GM18868 (cell line): ENCODE measurements at regions not wholly inside any gene's neighbourhood (a gene's known extent, or its start where the extent isn't known, plus 50 kb on each side); places are given as distances from the start of the nearest gene placed in this dataset.
"Not testable (repeated sequence)": the region's sequence is repeated elsewhere in the genome, so short reads cannot be mapped to it uniquely, and the experiment has no call there.

ENCODE experiments used
- ATAC-seq: cut with Tn5 transposase; IDR thresholded peaks from one replicate; pipeline ENCODE4 v1.9.1; 2021; ENCODE audit warnings: mild to moderate bottlenecking, moderate library complexity; ENCODE audit not compliant: unreplicated experiment

- ATAC-seq, result no peak
Observed at GRCh38 chrX:150051096-150051495, 112.8 kb upstream of the EOLA2 start.

- no peak for ATAC-seq
Observed at GRCh38 chrX:150052226-150052625, 113.9 kb upstream of the EOLA2 start.

- ATAC-seq, result no peak
Observed at GRCh38 chrX:150058728-150059127, 120.4 kb upstream of the EOLA2 start.

GRCh38 chrX:150060406-150060805 is 122.1 kb upstream of the EOLA2 start:
- ATAC-seq, result no peak

- no peak for ATAC-seq
Observed at GRCh38 chrX:150062292-150063137, 124.2 kb upstream of the EOLA2 start.

- no peak for ATAC-seq
Observed at GRCh38 chrX:150063138-150063518, 124.8 kb upstream of the EOLA2 start.

- no peak for ATAC-seq
Observed at GRCh38 chrX:150063674-150064073, 125.4 kb upstream of the EOLA2 start.

- ATAC-seq, result no peak
Observed at GRCh38 chrX:150074175-150074574, 135.9 kb upstream of the EOLA2 start.

- no peak for ATAC-seq
Observed at GRCh38 chrX:150080497-150080896, 142.2 kb upstream of the EOLA2 start.

- ATAC-seq, result no peak
Observed at GRCh38 chrX:150081076-150081475, 142.8 kb upstream of the EOLA2 start.

- no peak for ATAC-seq
Observed at GRCh38 chrX:150084496-150085229, 146.4 kb upstream of the EOLA2 start.

- no peak for ATAC-seq
Observed at GRCh38 chrX:150085881-150086280, 147.6 kb upstream of the EOLA2 start.

GRCh38 chrX:150086371-150086770 is 148.1 kb upstream of the EOLA2 start:
- no peak for ATAC-seq

GRCh38 chrX:150087612-150088011 is 149.3 kb upstream of the EOLA2 start:
- ATAC-seq, result no peak

- ATAC-seq, result no peak
Observed at GRCh38 chrX:150088042-150088441, 149.8 kb upstream of the EOLA2 start.

- no peak for ATAC-seq
Observed at GRCh38 chrX:150088766-150089518, 150.7 kb upstream of the EOLA2 start.

- ATAC-seq, result not testable (repeated sequence)
Observed at GRCh38 chrX:150091300-150091699, 153.0 kb upstream of the EOLA2 start.

GRCh38 chrX:150092549-150092948 is 154.3 kb upstream of the EOLA2 start:
- no peak for ATAC-seq

- ATAC-seq, result no peak
Observed at GRCh38 chrX:150094375-150094774, 156.1 kb upstream of the EOLA2 start.

GRCh38 chrX:150094996-150095395 is 156.7 kb upstream of the EOLA2 start:
- ATAC-seq, result no peak

- no peak for ATAC-seq
Observed at GRCh38 chrX:150099316-150099715, 161.0 kb upstream of the EOLA2 start.

- no peak for ATAC-seq
Observed at GRCh38 chrX:150100261-150100660, 162.0 kb upstream of the EOLA2 start.
